ENCODE measurements at regions not wholly inside any gene's neighbourhood (a gene's known extent, or its start where the extent isn't known, plus 50 kb on each side); places are given as distances from the start of the nearest gene placed in this dataset.

- TF ChIP-seq POLR2A (IDR thresholded peaks at IDR 0.05): no peak
- TF ChIP-seq CTCF (IDR thresholded peaks at IDR 0.05): no peak
Measured at GRCh38 chr18:64332835-64333234, 183.9 kb upstream of the LINC00305 start.

Measured in body of pancreas (tissue), 4 donors.